ENCODE measurements at regions not wholly inside any gene's neighbourhood (a gene's known extent, or its start where the extent isn't known, plus 50 kb on each side); places are given as distances from the start of the nearest gene placed in this dataset.

DNA sequence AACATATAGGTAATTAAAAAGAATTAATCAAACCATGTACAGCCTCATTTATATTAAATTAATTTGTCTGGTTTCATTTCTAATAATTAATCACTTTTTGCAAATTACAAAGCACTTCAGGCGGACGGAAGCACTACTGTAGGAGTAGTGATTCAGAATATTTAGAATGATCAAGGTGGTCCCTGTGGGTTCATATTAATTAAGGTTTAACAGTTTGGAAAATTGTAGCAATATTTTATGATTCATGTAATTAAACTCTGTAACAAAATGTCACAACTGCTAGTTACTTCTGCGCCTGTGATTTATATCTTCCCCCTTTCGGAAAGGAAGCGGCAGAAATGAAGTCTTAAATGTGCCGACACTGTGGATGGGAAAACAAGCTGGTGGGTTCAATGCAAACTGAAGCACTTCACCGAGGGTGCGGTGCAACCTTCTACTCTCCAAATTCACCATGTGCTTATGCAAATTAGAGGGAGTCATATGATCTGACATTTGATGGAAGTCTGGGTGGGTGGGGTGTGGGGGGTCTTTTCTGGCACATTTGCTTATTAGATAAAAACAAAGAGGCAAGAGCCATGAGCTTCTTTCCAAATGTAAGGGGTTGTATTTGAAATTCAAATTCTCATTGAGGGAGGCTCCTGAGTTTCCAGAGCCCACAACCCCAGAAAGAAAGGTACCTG, 679.4 kb downstream of the TOX3 start:
- Histone ChIP-seq H3K4me1 (no peaks in the 10 kb centered on the region), H3K9me3 (no peaks in the 10 kb centered on the region), H3K4me2 (no peak overlapping the region), H3K27ac (no peak overlapping the region), H3K27me3 (no peaks in the 10 kb centered on the region), H4K20me1 (no peaks in the 10 kb centered on the region), H3K4me3 (no peak overlapping the region), H3K36me3 (no peaks in the 10 kb centered on the region), H3K9ac (no peak overlapping the region)
- no peak for TF ChIP-seq Cebpa-rat (IDR thresholded peaks at IDR 0.05)

DNA sequence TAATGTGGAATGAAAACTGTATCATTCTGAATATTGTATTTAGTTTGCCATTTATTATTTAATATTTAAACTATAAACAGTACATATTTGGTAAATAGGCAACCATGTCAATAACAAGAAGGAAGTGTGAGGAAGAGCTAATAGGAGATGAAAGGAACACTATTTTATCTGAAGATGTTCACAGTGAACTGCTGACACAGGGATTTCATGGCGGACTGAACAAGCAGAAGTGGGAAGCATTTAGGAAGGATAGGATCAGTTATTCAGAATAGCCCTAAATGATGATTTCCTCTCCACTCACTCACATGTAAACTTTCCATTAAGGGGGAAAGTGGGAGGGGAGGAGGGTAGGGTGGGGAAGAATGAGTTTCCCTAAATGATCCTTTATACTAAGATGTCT, 682.4 kb downstream of the TOX3 start:
- Histone ChIP-seq H4K20me1 (no peaks in the 10 kb centered on the region), H3K27me3 (no peaks in the 10 kb centered on the region), H3K27ac (no peak overlapping the region), H3K4me3 (no peak overlapping the region), H3K36me3 (no peaks in the 10 kb centered on the region), H3K4me2 (no peak overlapping the region), H3K4me1 (no peaks in the 10 kb centered on the region), H3K9me3 (no peaks in the 10 kb centered on the region), H3K9ac (no peak overlapping the region)
- TF ChIP-seq Cebpa-rat (IDR thresholded peaks at IDR 0.05): no peak

DNA sequence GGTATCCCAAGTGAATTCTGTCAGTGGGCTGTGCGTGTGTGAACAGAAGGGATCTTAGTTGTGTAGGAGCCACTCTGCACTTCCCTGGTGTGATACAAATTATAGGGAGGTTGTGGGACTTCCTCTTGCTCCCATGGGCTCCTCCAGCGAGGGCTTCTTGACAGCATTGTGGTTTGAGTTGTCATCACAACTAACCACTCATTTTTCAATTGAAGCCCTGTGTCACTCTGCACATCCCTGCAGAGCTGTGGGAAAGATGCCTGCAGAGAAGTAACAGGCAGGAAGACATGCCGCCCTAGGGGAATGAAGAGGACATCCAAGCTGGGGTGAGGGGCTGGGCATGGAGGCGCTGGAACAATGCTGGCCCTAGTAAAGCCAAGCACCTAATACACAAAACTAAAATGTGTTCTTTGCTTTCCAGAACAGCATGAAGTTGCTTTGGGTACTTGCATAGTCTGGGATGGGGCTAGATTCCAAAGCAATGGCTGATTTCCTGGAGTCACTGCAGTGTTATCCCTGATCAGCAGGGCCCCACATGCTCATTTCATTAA, 692.5 kb downstream of the TOX3 start:
- Histone ChIP-seq H3K4me3 (no peak overlapping the region), H4K20me1 (no peaks in the 10 kb centered on the region), H3K4me1 (peaks cover 27% of the 10 kb centered on the region), H3K27me3 (no peaks in the 10 kb centered on the region), H3K9me3 (no peaks in the 10 kb centered on the region), H3K4me2 (peak overlapping the region; percentile 8; the same call in 1 of the 2 replicates), H3K36me3 (no peaks in the 10 kb centered on the region), H3K9ac (no peak overlapping the region), H3K27ac (no peak overlapping the region)
- TF ChIP-seq Cebpa-rat (IDR thresholded peaks at IDR 0.05): no peak

DNA sequence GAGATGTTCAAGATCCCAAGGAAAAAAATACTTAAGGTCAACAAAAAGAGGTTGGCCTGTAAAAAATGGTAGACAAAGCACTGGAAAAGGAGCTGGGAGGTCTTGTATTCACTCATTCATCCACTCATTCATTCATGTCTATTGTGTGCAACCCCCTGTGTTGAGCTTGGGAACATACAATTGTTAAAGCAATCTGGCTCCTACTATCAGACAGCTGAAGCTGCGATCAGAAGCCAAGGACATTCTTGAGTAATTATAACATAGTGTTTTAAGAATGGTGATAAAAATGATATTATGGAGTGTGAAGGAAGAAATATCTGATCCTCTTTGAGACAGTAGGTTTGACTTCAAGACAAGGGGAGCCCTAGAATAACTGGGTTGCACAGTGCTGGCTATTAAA, 693.4 kb downstream of the TOX3 start:
- Histone ChIP-seq H3K9ac (no peak overlapping the region), H3K27ac (no peak overlapping the region), H3K4me3 (no peak overlapping the region), H3K4me1 (peaks cover 34% of the 10 kb centered on the region), H3K9me3 (no peaks in the 10 kb centered on the region), H3K36me3 (no peaks in the 10 kb centered on the region), H3K27me3 (no peaks in the 10 kb centered on the region), H4K20me1 (no peaks in the 10 kb centered on the region), H3K4me2 (no peak overlapping the region)
- no peak for TF ChIP-seq Cebpa-rat (IDR thresholded peaks at IDR 0.05)

DNA sequence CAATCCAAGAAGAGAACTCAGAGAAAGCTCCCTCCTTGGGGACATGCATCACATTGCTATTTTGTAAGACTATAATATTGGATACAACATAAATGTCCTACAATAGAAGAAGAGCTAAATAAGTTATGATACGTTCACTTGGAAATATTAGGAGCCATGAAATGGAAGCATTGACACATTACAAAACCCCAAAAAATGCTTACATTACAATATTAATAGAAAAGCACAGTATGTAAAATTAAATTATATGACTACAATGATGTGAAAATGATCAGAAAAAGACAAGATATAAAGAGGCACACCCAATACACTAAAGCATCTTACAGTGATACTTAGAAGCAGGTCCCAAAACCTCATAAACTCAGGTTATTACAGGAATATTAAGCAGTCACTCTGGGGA, 694.1 kb downstream of the TOX3 start:
- Histone ChIP-seq H3K9me3 (no peaks in the 10 kb centered on the region), H3K36me3 (no peaks in the 10 kb centered on the region), H3K4me1 (peaks cover 34% of the 10 kb centered on the region), H4K20me1 (no peaks in the 10 kb centered on the region), H3K4me2 (no peak overlapping the region), H3K4me3 (no peak overlapping the region), H3K9ac (no peak overlapping the region), H3K27me3 (no peaks in the 10 kb centered on the region), H3K27ac (no peak overlapping the region)
- TF ChIP-seq Cebpa-rat (IDR thresholded peaks at IDR 0.05): no peak

DNA sequence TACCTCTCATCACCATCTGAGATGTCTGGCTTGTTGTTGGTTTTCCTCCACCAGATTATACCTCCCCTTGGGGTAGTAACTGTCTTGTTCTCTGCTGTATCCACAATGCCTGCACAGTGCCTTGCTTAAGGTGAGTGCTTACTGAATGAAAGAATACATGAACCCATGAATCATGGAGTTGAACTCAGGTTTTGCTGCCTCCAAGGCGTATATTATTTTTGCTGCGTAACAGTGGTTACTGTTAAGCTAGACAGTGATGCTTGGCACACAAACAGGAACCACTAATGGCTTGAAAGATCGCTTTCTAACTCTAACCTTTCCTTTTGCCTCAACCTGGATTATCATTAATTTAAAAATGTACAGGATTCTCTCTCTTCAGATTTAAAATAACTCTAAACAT, 695.8 kb downstream of the TOX3 start:
- H3K36me3 ChIP-seq: no peaks in the 10 kb centered on the region
- peak overlapping the region; percentile 73 for H3K27ac ChIP-seq
- H4K20me1 ChIP-seq: no peaks in the 10 kb centered on the region
- H3K4me2 ChIP-seq: peak overlapping the region; percentile 73; the same call in 1 of the 2 replicates
- H3K9me3 ChIP-seq: no peaks in the 10 kb centered on the region
- peaks cover 39% of the 10 kb centered on the region for H3K4me1 ChIP-seq
- H3K27me3 ChIP-seq: no peaks in the 10 kb centered on the region
- H3K9ac ChIP-seq: no peak overlapping the region
- H3K4me3 ChIP-seq: no peak overlapping the region
- TF ChIP-seq Cebpa-rat (IDR thresholded peaks at IDR 0.05): no peak

DNA sequence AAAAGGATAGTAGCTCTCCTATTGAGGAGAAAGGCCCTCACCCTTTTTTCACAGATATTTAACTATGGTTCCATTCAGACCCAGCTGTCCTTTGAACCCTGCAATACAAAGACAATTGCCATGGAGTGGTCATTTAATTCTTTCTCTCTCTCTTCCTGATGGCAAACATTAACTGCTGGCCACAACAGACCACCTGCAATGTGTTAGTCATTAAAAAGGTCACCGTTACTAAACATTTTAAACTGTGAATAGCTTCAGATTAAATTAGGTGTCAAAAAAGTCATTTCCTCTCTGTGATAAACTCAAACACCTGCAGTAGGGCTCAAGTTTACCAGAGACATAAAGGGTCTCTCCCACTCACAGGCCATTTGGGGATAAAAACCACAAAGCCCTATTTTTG, 697.2 kb downstream of the TOX3 start:
- Histone ChIP-seq H3K36me3 (no peaks in the 10 kb centered on the region), H3K4me1 (peaks cover 47% of the 10 kb centered on the region), H3K4me2 (peak overlapping the region; percentile 73), H3K9me3 (no peaks in the 10 kb centered on the region), H3K27ac (peak overlapping the region; percentile 73), H3K27me3 (no peaks in the 10 kb centered on the region), H3K4me3 (no peak overlapping the region), H4K20me1 (no peaks in the 10 kb centered on the region), H3K9ac (peak overlapping the region; percentile 23; the same call in 1 of the 2 replicates)
- no peak for TF ChIP-seq Cebpa-rat (IDR thresholded peaks at IDR 0.05)

DNA sequence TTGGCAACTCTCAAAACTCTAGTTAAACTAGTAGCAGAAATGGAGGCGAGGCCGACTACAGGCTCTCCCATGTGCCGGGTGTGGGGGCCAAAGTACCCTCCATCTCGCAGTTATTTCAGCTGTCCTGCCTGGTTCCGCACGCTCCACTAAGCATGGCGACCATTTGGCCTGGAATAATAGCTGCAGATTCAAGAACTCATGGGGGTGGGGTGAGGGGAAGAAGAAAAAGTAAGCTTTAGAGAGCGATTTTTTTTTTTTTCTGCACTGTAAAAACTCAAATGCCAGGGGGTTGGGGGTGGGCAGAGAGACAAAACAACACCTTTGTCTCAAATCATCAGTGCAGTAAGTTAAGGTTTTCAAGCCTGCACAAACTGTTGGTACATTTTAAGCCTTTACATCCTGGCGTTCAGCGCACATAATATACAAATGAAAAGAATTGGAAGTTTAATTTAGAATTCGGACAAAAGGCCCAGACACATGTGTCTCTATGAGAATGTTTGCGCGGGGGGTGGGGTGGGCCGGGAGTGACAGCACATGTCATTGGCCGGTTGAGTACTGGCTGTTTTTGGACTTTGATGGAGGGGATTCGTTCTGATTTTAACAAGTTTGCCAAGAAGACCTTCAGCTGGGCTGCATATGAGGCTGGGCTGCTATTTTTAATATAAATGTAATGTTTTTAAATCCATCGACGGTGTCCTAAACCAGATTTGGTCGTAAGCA, 694.7 kb upstream of the SALL1 start:
- Histone ChIP-seq H4K20me1 (no peaks in the 10 kb centered on the region), H3K4me2 (peak overlapping the region; percentile 40), H3K36me3 (no peaks in the 10 kb centered on the region), H3K9me3 (no peaks in the 10 kb centered on the region), H3K4me3 (no peak overlapping the region), H3K27ac (no peak overlapping the region), H3K9ac (no peak overlapping the region), H3K27me3 (no peaks in the 10 kb centered on the region), H3K4me1 (peaks cover 33% of the 10 kb centered on the region)
- TF ChIP-seq Cebpa-rat (IDR thresholded peaks at IDR 0.05): no peak

DNA sequence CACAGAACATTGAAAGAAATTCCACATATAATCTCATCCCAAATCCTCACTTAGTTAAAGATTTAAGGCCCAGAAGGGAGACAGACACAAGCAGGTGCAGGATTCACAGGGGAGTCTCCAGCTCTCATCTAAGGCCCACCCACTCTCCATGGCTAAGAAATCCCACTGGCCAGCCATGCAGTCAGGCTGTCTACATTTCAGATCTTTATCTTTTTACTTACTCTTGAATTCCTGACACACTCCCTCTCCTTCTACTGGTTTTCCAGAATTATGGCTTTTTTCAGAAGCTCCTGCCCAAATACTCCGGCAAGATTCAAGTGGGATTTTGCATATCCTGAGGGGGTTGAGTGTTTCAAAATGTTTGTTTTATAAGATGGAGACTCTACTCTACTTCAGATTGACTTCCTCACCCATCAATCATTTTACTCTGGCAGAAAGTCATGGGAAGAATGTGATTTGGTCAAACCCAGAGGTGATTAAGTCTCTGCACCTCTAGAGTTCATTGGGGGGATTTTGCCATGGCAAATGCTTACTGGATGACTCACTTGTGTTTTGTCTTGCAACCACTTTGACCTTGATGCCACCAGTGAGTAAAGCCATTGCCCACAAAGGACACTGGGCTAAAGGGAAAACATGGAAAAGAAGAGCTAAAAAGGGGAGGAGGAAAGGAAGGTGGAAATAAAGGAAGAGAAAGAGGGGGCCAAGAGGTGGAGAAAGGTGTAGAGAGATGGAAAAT, 688.8 kb upstream of the SALL1 start:
- H3K4me2 ChIP-seq: no peak overlapping the region
- H3K27me3 ChIP-seq: no peaks in the 10 kb centered on the region
- no peak overlapping the region for H3K27ac ChIP-seq
- H3K36me3 ChIP-seq: no peaks in the 10 kb centered on the region
- TF ChIP-seq Cebpa-rat (IDR thresholded peaks at IDR 0.05): no peak
- H3K9me3 ChIP-seq: no peaks in the 10 kb centered on the region
- H3K4me1 ChIP-seq: no peaks in the 10 kb centered on the region
- no peaks in the 10 kb centered on the region for H4K20me1 ChIP-seq
- no peak overlapping the region for H3K9ac ChIP-seq
- no peak overlapping the region for H3K4me3 ChIP-seq

DNA sequence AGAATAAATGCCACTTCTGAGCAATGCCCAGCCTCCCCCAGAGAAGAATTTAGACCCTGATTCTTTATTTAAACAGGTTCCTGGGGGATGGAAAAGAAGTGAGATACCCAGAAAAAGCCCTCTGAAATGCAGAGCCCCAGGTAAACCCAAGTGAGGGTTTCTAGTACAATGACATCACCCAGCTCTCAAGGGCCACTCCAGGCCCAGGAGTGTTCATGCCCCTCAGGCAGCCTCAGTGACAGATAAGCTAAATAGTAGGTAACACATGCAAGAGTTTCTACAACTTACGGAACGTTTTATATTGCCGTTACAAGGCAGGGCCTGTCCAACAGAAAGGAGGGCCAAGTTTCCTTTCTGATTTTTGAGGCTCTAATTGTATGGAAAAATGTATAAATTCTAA, 683.7 kb upstream of the SALL1 start:
- H3K4me3 ChIP-seq: no peak overlapping the region
- no peaks in the 10 kb centered on the region for H3K36me3 ChIP-seq
- H4K20me1 ChIP-seq: no peaks in the 10 kb centered on the region
- H3K27ac ChIP-seq: no peak overlapping the region
- no peak for TF ChIP-seq Cebpa-rat (IDR thresholded peaks at IDR 0.05)
- H3K27me3 ChIP-seq: no peaks in the 10 kb centered on the region
- H3K9me3 ChIP-seq: no peaks in the 10 kb centered on the region
- H3K4me1 ChIP-seq: no peaks in the 10 kb centered on the region
- no peak overlapping the region for H3K9ac ChIP-seq
- H3K4me2 ChIP-seq: no peak overlapping the region
